AML-193 (cell line): ENCODE measurements at regions not wholly inside any gene's neighbourhood (a gene's known extent, or its start where the extent isn't known, plus 50 kb on each side); places are given as distances from the start of the nearest gene placed in this dataset.

Experiments used
- DNase-seq, 2 experiments: peaks; one replicate each; lab custom pipeline; 2025; lab: John Stamatoyannopoulos, UW

- no peak for DNase-seq
Observed at GRCh38 chr5:92418341-92418740, 1035.2 kb upstream of the ARRDC3 start.

- no peak for DNase-seq
Observed at GRCh38 chr5:92409134-92409533, 1026.0 kb upstream of the ARRDC3 start.

- DNase-seq: no peak
Observed at GRCh38 chr5:92402956-92403702, 1020.0 kb upstream of the ARRDC3 start.

- DNase-seq: no peak
Observed at GRCh38 chr5:92402045-92402444, 1018.9 kb upstream of the ARRDC3 start.

- DNase-seq: no peak
Observed at GRCh38 chr5:92401492-92401891, 1018.4 kb upstream of the ARRDC3 start.

GRCh38 chr5:92394936-92395335 is 1011.8 kb upstream of the ARRDC3 start:
- DNase-seq: no peak

GRCh38 chr5:92390657-92391056 is 1007.5 kb upstream of the ARRDC3 start:
- DNase-seq: no peak

GRCh38 chr5:92380069-92380770 is 997.1 kb upstream of the ARRDC3 start:
- DNase-seq: no peak

- no peak for DNase-seq
Observed at GRCh38 chr5:92378966-92379611, 996.0 kb upstream of the ARRDC3 start.

GRCh38 chr5:92374859-92375258 is 991.7 kb upstream of the ARRDC3 start:
- DNase-seq: no peak

- no peak for DNase-seq
Observed at GRCh38 chr5:92372766-92373165, 989.6 kb upstream of the ARRDC3 start.

GRCh38 chr5:92371889-92372235 is 988.7 kb upstream of the ARRDC3 start:
- no peak for DNase-seq

- no peak for DNase-seq
Observed at GRCh38 chr5:92371171-92371888, 988.2 kb upstream of the ARRDC3 start.

- no peak for DNase-seq
Observed at GRCh38 chr5:92370032-92370431, 986.9 kb upstream of the ARRDC3 start.

- no peak for DNase-seq
Observed at GRCh38 chr5:92369587-92369986, 986.5 kb upstream of the ARRDC3 start.

GRCh38 chr5:92364986-92365550 is 982.0 kb upstream of the ARRDC3 start:
- DNase-seq: no peak

GRCh38 chr5:92353107-92354030 is 970.3 kb upstream of the ARRDC3 start:
- DNase-seq: no peak

- DNase-seq: no peak
Observed at GRCh38 chr5:92337772-92338234, 954.7 kb upstream of the ARRDC3 start.

- no peak for DNase-seq
Observed at GRCh38 chr5:92332039-92332438, 948.9 kb upstream of the ARRDC3 start.

- DNase-seq: no peak
Observed at GRCh38 chr5:92330365-92330764, 947.2 kb upstream of the ARRDC3 start.

- DNase-seq: no peak
Observed at GRCh38 chr5:92329759-92330158, 946.6 kb upstream of the ARRDC3 start.
